Bronchial epithelial cell (primary cell): ENCODE measurements at regions not wholly inside any gene's neighbourhood (a gene's known extent, or its start where the extent isn't known, plus 50 kb on each side); places are given as distances from the start of the nearest gene placed in this dataset.

Experiments
- DNase-seq: peaks from one replicate; pipeline ENCODE4 v3.0.0-alpha.2; 2010; ENCODE audit warnings: low read depth
- FAIRE-seq: peaks from 2 replicates; lab custom pipeline; 2011; peaks lifted over from hg19 to GRCh38; lab: Jason Lieb, UNC
- H3K27me3 ChIP-seq: 2 replicates; pipeline ENCODE4 v1.5.1; 2011; ENCODE audit warnings: low read length; ENCODE audit not compliant: control insufficient read depth, insufficient read depth
- H3K36me3 ChIP-seq: 2 replicates; pipeline ENCODE4 v1.5.1; 2011; ENCODE audit warnings: low read length; ENCODE audit not compliant: control insufficient read depth, insufficient read depth
- H3K4me3 ChIP-seq: 2 replicates; pipeline ENCODE4 v1.5.1; 2011; ENCODE audit warnings: mild to moderate bottlenecking, low read depth, low read length, control low read depth
- CTCF ChIP-seq: IDR thresholded peaks from 2 replicates; pipeline ENCODE4 v1.5.1; 2011; ENCODE audit warnings: mild to moderate bottlenecking, moderate library complexity, low read length, control low read depth, inconsistent platforms; ENCODE audit not compliant: insufficient read depth, severe bottlenecking

- no peak for TF ChIP-seq CTCF
- Histone ChIP-seq H3K36me3 (no peaks in the 10 kb centered on the region), H3K27me3 (no peaks in the 10 kb centered on the region), H3K4me3 (no peak overlapping the region)
- FAIRE-seq = peak; percentile 68
- DNase-seq = no peak
Measured at GRCh38 chr2:129354631-129355030, 624.8 kb upstream of the RAB6C start.

DNA sequence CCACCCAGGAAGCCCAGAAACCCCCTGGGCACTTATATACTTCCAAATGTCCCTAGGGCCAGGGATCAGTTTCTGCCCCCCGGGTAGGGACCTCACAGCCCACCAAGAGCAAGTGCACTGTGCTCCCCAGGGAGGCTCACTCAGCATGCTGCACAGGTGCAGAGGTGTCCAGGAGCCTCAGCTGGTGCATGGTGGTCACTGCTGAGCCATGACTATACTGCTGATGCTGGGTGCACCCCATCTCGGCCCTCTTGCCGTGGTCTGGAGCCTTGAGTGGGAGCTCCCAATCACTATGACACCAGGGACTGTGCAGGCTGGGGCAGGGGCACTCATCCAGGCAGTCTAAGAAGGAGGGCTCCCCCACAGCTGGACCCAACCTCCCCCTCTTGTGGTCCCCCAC lies 617.8 kb upstream of the RAB6C start:
- Histone ChIP-seq H3K36me3 (no peaks in the 10 kb centered on the region), H3K27me3 (no peaks in the 10 kb centered on the region), H3K4me3 (no peak overlapping the region)
- no peak for FAIRE-seq
- TF ChIP-seq CTCF = no peak
- DNase-seq = no peak

DNA sequence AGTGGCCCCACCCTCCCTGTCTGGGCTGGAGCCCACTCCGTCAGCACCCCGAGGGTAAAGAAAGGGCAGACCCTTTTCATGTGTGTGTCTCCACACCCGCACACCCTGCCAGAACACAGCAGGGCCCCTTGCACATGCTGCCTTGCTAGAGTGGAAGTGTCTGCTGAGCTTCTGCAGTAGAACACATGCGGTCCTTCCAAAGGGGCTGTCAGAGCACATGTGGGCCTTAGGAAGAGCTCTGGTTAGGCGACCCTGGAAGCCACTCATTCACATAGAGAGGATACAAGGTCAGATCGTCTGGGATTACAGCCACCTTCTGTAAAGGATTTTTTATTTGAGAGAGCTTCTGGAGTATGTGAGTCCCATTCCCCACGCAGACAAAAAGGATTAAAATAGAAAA lies 613.2 kb upstream of the RAB6C start:
- H3K27me3 ChIP-seq = no peaks in the 10 kb centered on the region
- H3K4me3 ChIP-seq = no peak overlapping the region
- no peak for TF ChIP-seq CTCF
- FAIRE-seq (no peak), DNase-seq (no peak)
- no peaks in the 10 kb centered on the region for H3K36me3 ChIP-seq

- DNase-seq (no peak), FAIRE-seq (no peak)
- no peaks in the 10 kb centered on the region for H3K27me3 ChIP-seq
- H3K4me3 ChIP-seq = no peak overlapping the region
- no peaks in the 10 kb centered on the region for H3K36me3 ChIP-seq
- no peak for TF ChIP-seq CTCF
Measured at GRCh38 chr2:129367107-129367506, 612.4 kb upstream of the RAB6C start.

- Histone ChIP-seq H3K4me3 (no peak overlapping the region), H3K36me3 (no peaks in the 10 kb centered on the region), H3K27me3 (no peaks in the 10 kb centered on the region)
- FAIRE-seq (no peak), DNase-seq (no peak)
- TF ChIP-seq CTCF = no peak
Measured at GRCh38 chr2:129369437-129369836, 610.0 kb upstream of the RAB6C start.

DNA sequence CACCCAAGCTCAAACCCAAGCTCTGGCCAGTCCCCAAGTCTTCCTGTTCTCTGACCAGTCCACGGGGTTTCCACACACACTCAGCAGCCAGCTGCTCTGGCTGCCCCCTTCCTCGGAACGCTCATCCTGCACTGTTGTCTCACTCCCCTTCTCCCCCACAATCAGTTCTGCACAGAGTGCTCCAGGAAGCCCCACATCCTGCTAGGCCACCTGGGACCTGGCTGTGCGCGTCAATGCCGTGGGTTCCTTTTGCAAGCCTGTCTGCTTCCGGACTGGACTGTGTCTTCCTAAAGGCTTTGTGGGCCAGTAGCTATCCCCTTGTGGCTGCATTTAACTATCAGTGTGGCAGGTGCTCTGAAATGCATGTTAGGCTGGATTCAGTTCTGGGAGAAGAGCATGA lies 605.0 kb upstream of the RAB6C start:
- Histone ChIP-seq H3K4me3 (no peak overlapping the region), H3K27me3 (no peaks in the 10 kb centered on the region), H3K36me3 (no peaks in the 10 kb centered on the region)
- DNase-seq (no peak), FAIRE-seq (no peak)
- no peak for TF ChIP-seq CTCF
